ENCODE measurements at regions not wholly inside any gene's neighbourhood (a gene's known extent, or its start where the extent isn't known, plus 50 kb on each side); places are given as distances from the start of the nearest gene placed in this dataset.
"Not testable (repeated sequence)": the region's sequence is repeated elsewhere in the genome, so short reads cannot be mapped to it uniquely, and the experiment has no call there.

DNA sequence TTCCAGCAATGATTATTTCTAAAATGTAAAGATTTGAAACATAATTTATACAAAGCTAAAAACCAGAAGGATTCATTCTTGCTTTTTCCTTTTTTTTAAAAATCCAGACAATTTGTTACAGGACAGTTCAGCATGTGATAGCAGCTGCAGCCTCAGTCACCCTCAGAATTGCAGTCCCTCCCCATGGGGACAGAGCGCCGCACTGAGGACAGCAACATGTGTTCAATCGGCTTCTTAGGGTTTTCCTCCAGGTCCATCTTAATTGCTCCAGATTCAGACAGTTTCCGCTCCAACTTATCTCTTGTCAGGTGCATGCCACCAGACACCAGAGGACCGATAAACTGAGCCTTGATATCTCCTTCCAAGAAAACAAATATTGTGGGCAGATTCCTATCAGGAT lies 134.9 kb upstream of the TBC1D5 start:
- Histone ChIP-seq H3K36me3 (no peaks in the 10 kb centered on the region), H3K27me3 (no peaks in the 10 kb centered on the region), H3K9me3 (no peaks in the 10 kb centered on the region), H3K4me3 (no peak overlapping the region), H3K27ac (no peak overlapping the region), H3K4me1 (no peaks in the 10 kb centered on the region)
- TF ChIP-seq POLR2AphosphoS5 (IDR thresholded peaks at IDR 0.05) (no peak), POLR2A (IDR thresholded peaks at IDR 0.05) (no peak), CTCF (IDR thresholded peaks at IDR 0.05) (no peak)
- 92% methylated on average over 5 of the region's 5 CpGs for WGBS
- no peak for DNase-seq (ENCODE audit: low spot score in 2 of 2)

DNA sequence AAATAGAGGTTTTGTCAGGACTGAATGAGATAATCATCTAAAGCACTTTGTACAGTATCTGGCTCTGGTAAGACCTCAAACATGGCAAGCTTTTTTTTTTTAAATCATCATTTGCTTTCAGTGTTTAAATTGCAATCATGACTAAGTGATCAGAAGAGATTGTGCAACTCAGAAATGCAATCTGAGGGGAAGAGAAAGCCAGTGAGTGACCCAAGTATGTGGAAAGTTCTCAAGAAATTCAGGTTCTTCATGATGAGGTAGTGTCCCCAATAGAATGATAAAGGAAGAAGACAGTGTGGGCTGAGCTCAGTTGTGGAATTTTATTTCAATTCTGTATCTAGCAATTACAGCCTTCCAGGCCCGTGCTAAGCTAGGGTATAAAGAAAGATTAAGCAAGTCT lies 132.2 kb upstream of the TBC1D5 start:
- Histone ChIP-seq H3K27me3 (no peaks in the 10 kb centered on the region), H3K27ac (no peak overlapping the region), H3K36me3 (no peaks in the 10 kb centered on the region), H3K4me3 (no peak overlapping the region), H3K4me1 (no peaks in the 10 kb centered on the region), H3K9me3 (no peaks in the 10 kb centered on the region)
- WGBS, result 79% methylated on average over 1 of the region's 1 CpG
- no peak for TF ChIP-seq POLR2AphosphoS5 (IDR thresholded peaks at IDR 0.05)
- TF ChIP-seq POLR2A (IDR thresholded peaks at IDR 0.05), result no peak
- TF ChIP-seq EP300 (IDR thresholded peaks at IDR 0.05), result no peak
- TF ChIP-seq CTCF (IDR thresholded peaks at IDR 0.05), result no peak
- no peak for DNase-seq (ENCODE audit: low spot score in 2 of 2)

GRCh38 chr3:17872457-17872856 lies 130.0 kb upstream of the TBC1D5 start:
- Histone ChIP-seq H3K4me3 (no peak overlapping the region), H3K9me3 (no peaks in the 10 kb centered on the region), H3K36me3 (no peaks in the 10 kb centered on the region), H3K4me1 (no peaks in the 10 kb centered on the region), H3K27ac (no peak overlapping the region), H3K27me3 (no peaks in the 10 kb centered on the region)
- TF ChIP-seq POLR2A (IDR thresholded peaks at IDR 0.05), result no peak
- TF ChIP-seq EP300 (IDR thresholded peaks at IDR 0.05), result no peak
- TF ChIP-seq POLR2AphosphoS5 (IDR thresholded peaks at IDR 0.05), result no peak
- TF ChIP-seq CTCF (IDR thresholded peaks at IDR 0.05), result no peak
- WGBS, result 96% methylated on average over 13 of the region's 13 CpGs
- DNase-seq (ENCODE audit: low spot score in 2 of 2), result no peak

DNA sequence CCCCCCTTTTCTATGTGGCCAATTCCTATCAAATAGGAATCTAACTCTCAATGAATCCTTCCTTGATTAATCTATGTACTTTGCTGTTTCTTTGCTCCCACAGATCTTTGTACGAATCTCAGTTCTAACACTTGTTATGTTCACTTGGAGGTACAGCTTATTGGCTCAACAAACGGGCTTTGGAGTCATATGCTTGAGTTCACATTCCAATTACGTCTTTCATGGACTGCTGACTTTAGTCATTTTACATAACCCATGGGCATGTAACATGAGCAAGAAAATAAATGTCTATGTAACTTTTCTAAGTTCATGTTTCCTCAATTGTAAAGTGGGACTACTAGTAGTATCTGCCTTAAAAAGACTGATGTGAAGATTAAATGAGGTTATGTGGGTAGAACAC lies 123.2 kb upstream of the TBC1D5 start:
- no peaks in the 10 kb centered on the region for H3K36me3 ChIP-seq
- no peaks in the 10 kb centered on the region for H3K4me1 ChIP-seq
- H3K27me3 ChIP-seq, result no peaks in the 10 kb centered on the region
- 67% methylated on average over 3 of the region's 3 CpGs for WGBS
- no peak for TF ChIP-seq POLR2AphosphoS5 (IDR thresholded peaks at IDR 0.05)
- TF ChIP-seq CTCF (IDR thresholded peaks at IDR 0.05), result no peak
- no peak for TF ChIP-seq EP300 (IDR thresholded peaks at IDR 0.05)
- no peak for TF ChIP-seq POLR2A (IDR thresholded peaks at IDR 0.05)
- DNase-seq (ENCODE audit: low spot score in 2 of 2), result no peak
- H3K9me3 ChIP-seq, result peaks cover 4% of the 10 kb centered on the region
- H3K4me3 ChIP-seq, result no peak overlapping the region
- no peak overlapping the region for H3K27ac ChIP-seq

DNA sequence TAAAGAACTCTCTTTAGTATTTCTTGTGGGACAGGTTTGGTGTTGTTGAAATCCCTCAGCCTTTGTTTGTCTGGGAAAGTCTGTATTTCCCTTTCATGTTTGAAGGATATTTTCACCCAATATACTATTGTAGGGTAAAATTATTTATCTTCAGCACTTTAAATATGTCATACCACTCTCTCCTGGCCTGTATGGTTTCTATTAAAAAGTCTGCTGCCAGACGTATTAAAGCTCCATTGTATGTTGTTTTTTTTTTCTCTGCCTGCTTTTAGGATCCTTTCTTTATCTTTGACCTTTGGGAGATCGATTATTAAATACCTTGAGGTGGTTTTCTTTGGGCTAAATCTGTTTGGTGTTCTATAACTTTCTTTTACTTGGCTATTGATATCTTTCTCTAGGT lies 119.0 kb upstream of the TBC1D5 start:
- DNase-seq (ENCODE audit: low spot score in 2 of 2), result no peak
- Histone ChIP-seq H3K4me1 (no peaks in the 10 kb centered on the region), H3K9me3 (peaks cover 4% of the 10 kb centered on the region), H3K27me3 (no peaks in the 10 kb centered on the region), H3K27ac (no peak overlapping the region), H3K4me3 (no peak overlapping the region), H3K36me3 (no peaks in the 10 kb centered on the region)
- TF ChIP-seq POLR2AphosphoS5 (IDR thresholded peaks at IDR 0.05) (no peak), POLR2A (IDR thresholded peaks at IDR 0.05) (no peak), CTCF (IDR thresholded peaks at IDR 0.05) (no peak)
- WGBS, result 72% methylated on average over 2 of the region's 2 CpGs

- WGBS, result 93% methylated on average over 30 of the region's 35 CpGs
- not testable (repeated sequence) for H3K4me3 ChIP-seq; H3K27me3 ChIP-seq; H3K4me1 ChIP-seq; DNase-seq (ENCODE audit: low spot score in 2 of 2); H3K27ac ChIP-seq; H3K9me3 ChIP-seq; H3K36me3 ChIP-seq
These were observed 118.5 kb upstream of the TBC1D5 start for GRCh38 chr3:17860840-17861471.

Measured in suprapubic skin (tissue), 4 donors.